ENCODE measurements at regions not wholly inside any gene's neighbourhood (a gene's known extent, or its start where the extent isn't known, plus 50 kb on each side); places are given as distances from the start of the nearest gene placed in this dataset.

GRCh38 chr18:25883091-25883490 is 207.3 kb downstream of the SS18 start:
- Histone ChIP-seq H3K4me1 (ENCODE audit: insufficient read depth) (peaks cover 8% of the 10 kb centered on the region), H3K4me3 (no peak overlapping the region), H3K36me3 (no peaks in the 10 kb centered on the region), H3K9me3 (no peaks in the 10 kb centered on the region), H3K27me3 (no peaks in the 10 kb centered on the region), H3K27ac (no peak overlapping the region)
- WGBS, 3 donors, result 20 to 32% (median 22%) methylated on average over 4 of the region's 4 CpGs
- TF ChIP-seq EP300 (IDR thresholded peaks at IDR 0.05), result no peak
- TF ChIP-seq CTCF (IDR thresholded peaks at IDR 0.05), result no peak
- no peak for TF ChIP-seq POLR2A (IDR thresholded peaks at IDR 0.05)
- intact Hi-C loops (cut with DNase I), result no loop called here
- no peak for DNase-seq

GRCh38 chr18:25881149-25881548 is 209.3 kb downstream of the SS18 start:
- Histone ChIP-seq H3K9me3 (no peaks in the 10 kb centered on the region), H3K36me3 (no peaks in the 10 kb centered on the region), H3K4me3 (no peak overlapping the region), H3K27ac (no peak overlapping the region), H3K27me3 (no peaks in the 10 kb centered on the region), H3K4me1 (ENCODE audit: insufficient read depth) (peaks cover 8% of the 10 kb centered on the region)
- TF ChIP-seq CTCF (IDR thresholded peaks at IDR 0.05) (no peak), EP300 (IDR thresholded peaks at IDR 0.05) (no peak)
- 96 to 100% (median 97%) methylated on average over 2 of the region's 2 CpGs for WGBS, 3 donors
- DNase-seq, result no peak
- intact Hi-C loops (cut with DNase I), result no loop called here

- H3K27me3 ChIP-seq, result no peaks in the 10 kb centered on the region
- H3K27ac ChIP-seq, result no peak overlapping the region
- H3K9me3 ChIP-seq, result no peaks in the 10 kb centered on the region
- intact Hi-C loops (cut with DNase I), result no loop called here
- WGBS, 3 donors, result 89 to 96% (median 93%) methylated on average over 3 of the region's 3 CpGs
- TF ChIP-seq POLR2A (IDR thresholded peaks at IDR 0.05) (no peak), EP300 (IDR thresholded peaks at IDR 0.05) (no peak), CTCF (IDR thresholded peaks at IDR 0.05) (no peak)
- peaks cover 10% of the 10 kb centered on the region for H3K4me1 ChIP-seq (ENCODE audit: insufficient read depth)
- no peaks in the 10 kb centered on the region for H3K36me3 ChIP-seq
- H3K4me3 ChIP-seq, result no peak overlapping the region
- DNase-seq, result no peak
Measured at GRCh38 chr18:25880441-25880840, 210.0 kb downstream of the SS18 start.

GRCh38 chr18:25876330-25876948 is 214.0 kb downstream of the SS18 start:
- no peak overlapping the region for H3K27ac ChIP-seq
- no peaks in the 10 kb centered on the region for H3K36me3 ChIP-seq
- TF ChIP-seq EP300 (IDR thresholded peaks at IDR 0.05), result no peak
- H3K4me3 ChIP-seq, result no peak overlapping the region
- no peaks in the 10 kb centered on the region for H3K9me3 ChIP-seq
- intact Hi-C loops (cut with DNase I), result loop anchor here in 1 of 4 donors (10.0 kb wide), 1 partner anchor 62 kb away; no protein-coding TSS in a partner anchor
- WGBS, 3 donors, result 51 to 55% (median 52%) methylated on average over 7 of the region's 7 CpGs
- DNase-seq, result no peak
- H3K27me3 ChIP-seq, result no peaks in the 10 kb centered on the region
- H3K4me1 ChIP-seq (ENCODE audit: insufficient read depth), result peaks cover 3% of the 10 kb centered on the region

GRCh38 chr18:25875551-25876240 is 214.7 kb downstream of the SS18 start:
- Histone ChIP-seq H3K4me1 (ENCODE audit: insufficient read depth) (peaks cover 3% of the 10 kb centered on the region), H3K4me3 (no peak overlapping the region), H3K27me3 (no peaks in the 10 kb centered on the region), H3K9me3 (no peaks in the 10 kb centered on the region), H3K36me3 (no peaks in the 10 kb centered on the region), H3K27ac (no peak overlapping the region)
- WGBS, 3 donors, result 71 to 79% (median 72%) methylated on average over 7 of the region's 7 CpGs
- TF ChIP-seq POLR2A (IDR thresholded peaks at IDR 0.05) (no peak), EP300 (IDR thresholded peaks at IDR 0.05) (no peak), CTCF (IDR thresholded peaks at IDR 0.05) (no peak)
- intact Hi-C loops (cut with DNase I), result loop anchor here in 1 of 4 donors (10.0 kb wide), 1 partner anchor 61 kb away; no protein-coding TSS in a partner anchor
- no peak for DNase-seq

All from ovary (tissue), 7 donors.